CD14-positive monocyte (primary cell): ENCODE measurements at regions not wholly inside any gene's neighbourhood (a gene's known extent, or its start where the extent isn't known, plus 50 kb on each side); places are given as distances from the start of the nearest gene placed in this dataset.

ENCODE experiments used
- DNase-seq, 3 donors: peaks; one replicate each; pipeline ENCODE4 v3.0.0-alpha.2; 2011 to 2022
- H2AFZ ChIP-seq: 2 replicates; pipeline ENCODE4 v1.6.0; 2012; ENCODE audit warnings: mild to moderate bottlenecking, low read depth, low read length, inconsistent platforms; ENCODE audit not compliant: insufficient read depth, poor library complexity, severe bottlenecking
- H3K27ac ChIP-seq, 2 donors: 1 replicate in 1 of 2; 2 replicates in 1 of 2; pipeline ENCODE4 v1.5.1; 2012 to 2013; ENCODE audit warnings: low read length in 2 of 2, control low read depth in 1 of 2, inconsistent platforms in 1 of 2, low read depth in 1 of 2, mild to moderate bottlenecking in 1 of 2
- H3K27me3 ChIP-seq, 2 donors: one replicate each; pipeline versions ENCODE4 v1.6.0 to v1.6.1; 2011 to 2013; ENCODE audit warnings: low read length in 2 of 2; ENCODE audit not compliant: control insufficient read depth in 2 of 2, insufficient read depth in 2 of 2
- H3K36me3 ChIP-seq, 2 donors: replicated peaks in 1 of 2; 1 replicate in 1 of 2; 2 replicates in 1 of 2; pipeline versions ENCODE4 v1.5.1 to v1.6.1; 2012 to 2013; ENCODE audit warnings: low read length in 2 of 2, control low read depth in 1 of 2, inconsistent platforms in 1 of 2, mild to moderate bottlenecking in 1 of 2; ENCODE audit not compliant: insufficient read depth in 2 of 2, control insufficient read depth in 1 of 2
- H3K4me1 ChIP-seq, 2 donors: 1 replicate in 1 of 2; 2 replicates in 1 of 2; pipeline versions ENCODE4 v1.5.1 to v1.6.1; 2012 to 2013; ENCODE audit warnings: low read length in 2 of 2, control low read depth in 1 of 2, inconsistent platforms in 1 of 2, mild to moderate bottlenecking in 1 of 2, moderate library complexity in 1 of 2; ENCODE audit not compliant: insufficient read depth in 2 of 2, control insufficient read depth in 1 of 2
- H3K4me2 ChIP-seq: replicated peaks from 2 replicates; pipeline ENCODE3; 2012; ENCODE audit warnings: low read length, moderate library complexity, mild to moderate bottlenecking; ENCODE audit not compliant: poor library complexity, severe bottlenecking; ENCODE audit errors: extremely low read depth
- H3K4me3 ChIP-seq, 3 experiments: fragments of 200-600 bp in 1 of 3; sonication (generic) in 1 of 3; replicated peaks in 1 of 3; 1 replicate in 2 of 3; 2 replicates in 1 of 3; pipeline ENCODE4 v1.5.1; 2011 to 2013; ENCODE audit warnings: low read length in 3 of 3, mild to moderate bottlenecking in 3 of 3, control low read depth in 2 of 3, low read depth in 2 of 3, inconsistent platforms in 1 of 3, moderate library complexity in 1 of 3
- H3K79me2 ChIP-seq: 2 replicates; pipeline ENCODE4 v1.6.0; 2012; ENCODE audit warnings: mild to moderate bottlenecking, control low read depth, inconsistent platforms, low read length, moderate library complexity; ENCODE audit not compliant: insufficient read depth
- H3K9ac ChIP-seq: 2 replicates; pipeline ENCODE4 v1.6.0; 2017; ENCODE audit warnings: low read length, mild to moderate bottlenecking; ENCODE audit not compliant: insufficient read depth, poor library complexity, severe bottlenecking
- H3K9me3 ChIP-seq, 2 donors: replicated peaks in 1 of 2; 1 replicate in 1 of 2; 2 replicates in 1 of 2; pipeline versions ENCODE4 v1.5.1 to v1.6.1; 2012 to 2013; ENCODE audit warnings: low read length in 2 of 2, control low read depth in 1 of 2; ENCODE audit not compliant: control insufficient read depth in 1 of 2, insufficient read depth in 1 of 2
- H4K20me1 ChIP-seq: 2 replicates; pipeline ENCODE4 v1.6.0; 2012; ENCODE audit warnings: mild to moderate bottlenecking, low read length, control low read depth, moderate library complexity; ENCODE audit not compliant: insufficient read depth
- H3K27ac Mint-ChIP-seq, 7 donors: one replicate each; pipeline ENCODE4 v1.8.0; 2020; ENCODE audit warnings: mild to moderate bottlenecking in 7 of 7, mixed read lengths in 7 of 7, moderate library complexity in 6 of 7, inconsistent platforms in 2 of 7
- H3K27me3 Mint-ChIP-seq, 3 donors: one replicate each; pipeline ENCODE4 v1.8.0; 2021 to 2022; ENCODE audit warnings: low read depth in 3 of 3, mild to moderate bottlenecking in 3 of 3, mixed read lengths in 3 of 3, moderate library complexity in 3 of 3, inconsistent platforms in 1 of 3
- H3K36me3 Mint-ChIP-seq, 2 donors: one replicate each; pipeline ENCODE4 v1.8.0; 2020; ENCODE audit warnings: mixed read lengths in 2 of 2, inconsistent platforms in 1 of 2, mild to moderate bottlenecking in 1 of 2
- H3K4me1 Mint-ChIP-seq: one replicate; pipeline ENCODE4 v1.8.0; 2020; ENCODE audit warnings: mild to moderate bottlenecking, mixed read lengths
- H3K4me3 Mint-ChIP-seq, 2 donors: one replicate each; pipeline ENCODE4 v1.8.0; 2020; ENCODE audit warnings: mild to moderate bottlenecking in 2 of 2, mixed read lengths in 2 of 2, moderate library complexity in 1 of 2
- H3K9me3 Mint-ChIP-seq, 7 donors: one replicate each; pipeline ENCODE4 v1.8.0; 2020 to 2022; ENCODE audit warnings: mixed read lengths in 7 of 7, mild to moderate bottlenecking in 6 of 7, moderate library complexity in 6 of 7, inconsistent platforms in 2 of 7
- WGBS: methylation state at CpG from one replicate; pipeline ENCODE4 v1.1.5; 2013; ENCODE audit warnings: missing lambda C conversion rate; ENCODE audit not compliant: insufficient coverage; 5-methylcytosine and 5-hydroxymethylcytosine counted together
- intact Hi-C, 2 donors: fragments of 100-400 bp; cut with micrococcal nuclease; formaldehyde crosslinking; loops; one replicate each; pipeline versions ENCODE4 v1.15.0 to v1.15.1; 2023
- TF ChIP-seq, protein P1 (sequence below): fragments of 200-600 bp; IDR thresholded peaks from one replicate; pipeline ENCODE4 v1.8.0; 2022; ENCODE audit warnings: antibody characterized with exemption, mild to moderate bottlenecking

- TF ChIP-seq, protein P1, sequence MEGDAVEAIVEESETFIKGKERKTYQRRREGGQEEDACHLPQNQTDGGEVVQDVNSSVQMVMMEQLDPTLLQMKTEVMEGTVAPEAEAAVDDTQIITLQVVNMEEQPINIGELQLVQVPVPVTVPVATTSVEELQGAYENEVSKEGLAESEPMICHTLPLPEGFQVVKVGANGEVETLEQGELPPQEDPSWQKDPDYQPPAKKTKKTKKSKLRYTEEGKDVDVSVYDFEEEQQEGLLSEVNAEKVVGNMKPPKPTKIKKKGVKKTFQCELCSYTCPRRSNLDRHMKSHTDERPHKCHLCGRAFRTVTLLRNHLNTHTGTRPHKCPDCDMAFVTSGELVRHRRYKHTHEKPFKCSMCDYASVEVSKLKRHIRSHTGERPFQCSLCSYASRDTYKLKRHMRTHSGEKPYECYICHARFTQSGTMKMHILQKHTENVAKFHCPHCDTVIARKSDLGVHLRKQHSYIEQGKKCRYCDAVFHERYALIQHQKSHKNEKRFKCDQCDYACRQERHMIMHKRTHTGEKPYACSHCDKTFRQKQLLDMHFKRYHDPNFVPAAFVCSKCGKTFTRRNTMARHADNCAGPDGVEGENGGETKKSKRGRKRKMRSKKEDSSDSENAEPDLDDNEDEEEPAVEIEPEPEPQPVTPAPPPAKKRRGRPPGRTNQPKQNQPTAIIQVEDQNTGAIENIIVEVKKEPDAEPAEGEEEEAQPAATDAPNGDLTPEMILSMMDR = no peak
- Mint-ChIP-seq H3K27me3 (peaks cover 0 to 7% (median 2%) of the 10 kb centered on the region in 3 donors), H3K4me1 (peaks cover 21% of the 10 kb centered on the region), H3K9me3 (peaks cover 0 to 3% (median 1%) of the 10 kb centered on the region in 7 donors), H3K4me3 (no peak overlapping the region), H3K36me3 (no peaks in the 10 kb centered on the region), H3K27ac (no peak overlapping the region)
- H3K79me2 ChIP-seq = no peaks in the 10 kb centered on the region
- H3K36me3 ChIP-seq = no peaks in the 10 kb centered on the region
- no peak overlapping the region for H3K4me2 ChIP-seq
- no peaks in the 10 kb centered on the region for H3K27me3 ChIP-seq
- H3K27ac ChIP-seq = no peak overlapping the region
- H3K9me3 ChIP-seq = no peaks in the 10 kb centered on the region
- H2AFZ ChIP-seq = no peak overlapping the region
- H3K9ac ChIP-seq = no peak overlapping the region
- no CpG with 5 or more reads among the region's 5 CpGs for WGBS
- DNase-seq = no peak
- intact Hi-C loops = no loop called here
- H3K4me1 ChIP-seq = peaks cover 17 to 22% of the 10 kb centered on the region in 2 donors
- H4K20me1 ChIP-seq = no peaks in the 10 kb centered on the region
- H3K4me3 ChIP-seq = no peak overlapping the region
Observed at GRCh38 chr6:156683821-156684220, 93.4 kb upstream of the ARID1B start.

- Histone ChIP-seq H4K20me1 (no peaks in the 10 kb centered on the region), H3K36me3 (no peaks in the 10 kb centered on the region), H3K27ac (no peak overlapping the region), H3K79me2 (no peaks in the 10 kb centered on the region), H2AFZ (no peak overlapping the region), H3K27me3 (no peaks in the 10 kb centered on the region), H3K4me2 (no peak overlapping the region), H3K4me1 (no peaks in the 10 kb centered on the region), H3K9me3 (no peaks in the 10 kb centered on the region), H3K9ac (no peak overlapping the region), H3K4me3 (no peak overlapping the region)
- intact Hi-C loops = no loop called here
- no peaks in the 10 kb centered on the region for H3K36me3 Mint-ChIP-seq
- no peak overlapping the region for H3K27ac Mint-ChIP-seq
- no peak overlapping the region for H3K4me3 Mint-ChIP-seq
- H3K9me3 Mint-ChIP-seq = peaks cover 6 to 27% (median 16%) of the 10 kb centered on the region in 7 donors
- H3K27me3 Mint-ChIP-seq = peaks cover 0 to 3% (median 0%) of the 10 kb centered on the region in 3 donors
- 100% methylated on average over 2 of the region's 2 CpGs for WGBS
- no peak for DNase-seq
- TF ChIP-seq, protein P1 = no peak
- no peaks in the 10 kb centered on the region for H3K4me1 Mint-ChIP-seq
Observed at GRCh38 chr6:156676721-156677120, 100.5 kb upstream of the ARID1B start.
